ENCODE measurements at regions not wholly inside any gene's neighbourhood (a gene's known extent, or its start where the extent isn't known, plus 50 kb on each side); places are given as distances from the start of the nearest gene placed in this dataset.

GRCh38 chr18:24658302-24658701, 197.9 kb downstream of the HRH4 start:
- H3K4me1 Mint-ChIP-seq: peaks cover 11 to 17% of the 10 kb centered on the region in 2 donors
- H3K4me3 Mint-ChIP-seq: no peak overlapping the region
- no peaks in the 10 kb centered on the region for H3K27me3 Mint-ChIP-seq
- no peak for ATAC-seq (replicated peaks)
- H3K27ac Mint-ChIP-seq: no peak overlapping the region
- H3K36me3 Mint-ChIP-seq: no peaks in the 10 kb centered on the region
- no peak for DNase-seq
- H3K9me3 Mint-ChIP-seq: no peaks in the 10 kb centered on the region

GRCh38 chr18:24659827-24660720, 199.6 kb downstream of the HRH4 start:
- Mint-ChIP-seq H3K9me3 (no peaks in the 10 kb centered on the region), H3K27me3 (no peaks in the 10 kb centered on the region), H3K4me3 (peak overlapping the region; percentile 77 to 81), H3K36me3 (no peaks in the 10 kb centered on the region), H3K4me1 (peaks cover 11 to 17% of the 10 kb centered on the region in 2 donors), H3K27ac (peak overlapping the region; percentile 72)
- ATAC-seq (replicated peaks) (peak; percentile 76 to 80), DNase-seq (no peak)

- H3K4me1 Mint-ChIP-seq: peaks cover 11 to 17% of the 10 kb centered on the region in 2 donors
- H3K36me3 Mint-ChIP-seq: no peaks in the 10 kb centered on the region
- peak in 1 of 2 donors; percentile 33 for ATAC-seq (replicated peaks)
- H3K27me3 Mint-ChIP-seq: no peaks in the 10 kb centered on the region
- H3K27ac Mint-ChIP-seq: no peak overlapping the region
- no peak for DNase-seq
- no peak overlapping the region for H3K4me3 Mint-ChIP-seq
- no peaks in the 10 kb centered on the region for H3K9me3 Mint-ChIP-seq
Observed at GRCh38 chr18:24660956-24661355, 200.5 kb downstream of the HRH4 start.

GRCh38 chr18:24662412-24662821, 202.0 kb downstream of the HRH4 start:
- DNase-seq (no peak), ATAC-seq (replicated peaks) (no peak)
- H3K36me3 Mint-ChIP-seq: no peaks in the 10 kb centered on the region
- H3K9me3 Mint-ChIP-seq: no peaks in the 10 kb centered on the region
- peaks cover 11 to 17% of the 10 kb centered on the region in 2 donors for H3K4me1 Mint-ChIP-seq
- no peak overlapping the region for H3K4me3 Mint-ChIP-seq
- H3K27me3 Mint-ChIP-seq: no peaks in the 10 kb centered on the region
- H3K27ac Mint-ChIP-seq: no peak overlapping the region

GRCh38 chr18:24663026-24663425, 202.6 kb downstream of the HRH4 start:
- Mint-ChIP-seq H3K9me3 (no peaks in the 10 kb centered on the region), H3K27ac (no peak overlapping the region), H3K4me1 (peaks cover 11 to 16% of the 10 kb centered on the region in 2 donors), H3K4me3 (no peak overlapping the region), H3K36me3 (no peaks in the 10 kb centered on the region), H3K27me3 (no peaks in the 10 kb centered on the region)
- no peak for ATAC-seq (replicated peaks)
- DNase-seq: no peak

GRCh38 chr18:24669015-24669414, 208.6 kb downstream of the HRH4 start:
- no peaks in the 10 kb centered on the region for H3K36me3 Mint-ChIP-seq
- H3K4me1 Mint-ChIP-seq: no peaks in the 10 kb centered on the region
- no peaks in the 10 kb centered on the region for H3K9me3 Mint-ChIP-seq
- peaks cover 5 to 6% of the 10 kb centered on the region in 2 donors for H3K27me3 Mint-ChIP-seq
- no peak overlapping the region for H3K27ac Mint-ChIP-seq
- H3K4me3 Mint-ChIP-seq: no peak overlapping the region
- DNase-seq: no peak
- no peak for ATAC-seq (replicated peaks)

GRCh38 chr18:24669502-24669901, 209.1 kb downstream of the HRH4 start:
- H3K27me3 Mint-ChIP-seq: peaks cover 5 to 6% of the 10 kb centered on the region in 2 donors
- H3K36me3 Mint-ChIP-seq: no peaks in the 10 kb centered on the region
- H3K4me1 Mint-ChIP-seq: no peaks in the 10 kb centered on the region
- no peak overlapping the region for H3K27ac Mint-ChIP-seq
- ATAC-seq (replicated peaks): no peak
- H3K4me3 Mint-ChIP-seq: no peak overlapping the region
- DNase-seq: no peak
- H3K9me3 Mint-ChIP-seq: no peaks in the 10 kb centered on the region

GRCh38 chr18:24672165-24672941, 211.9 kb downstream of the HRH4 start:
- Mint-ChIP-seq H3K36me3 (no peaks in the 10 kb centered on the region), H3K4me3 (no peak overlapping the region), H3K4me1 (no peaks in the 10 kb centered on the region), H3K27me3 (peaks cover 5 to 6% of the 10 kb centered on the region in 2 donors), H3K9me3 (no peaks in the 10 kb centered on the region), H3K27ac (no peak overlapping the region)
- no peak for DNase-seq
- no peak for ATAC-seq (replicated peaks)

GRCh38 chr18:24674200-24674599, 213.8 kb downstream of the HRH4 start:
- H3K4me3 Mint-ChIP-seq: no peak overlapping the region
- H3K27ac Mint-ChIP-seq: no peak overlapping the region
- peaks cover 10 to 11% of the 10 kb centered on the region in 2 donors for H3K27me3 Mint-ChIP-seq
- no peaks in the 10 kb centered on the region for H3K9me3 Mint-ChIP-seq
- DNase-seq: no peak
- no peak for ATAC-seq (replicated peaks)
- H3K4me1 Mint-ChIP-seq: no peaks in the 10 kb centered on the region
- H3K36me3 Mint-ChIP-seq: no peaks in the 10 kb centered on the region

GRCh38 chr18:24674605-24675004, 214.2 kb downstream of the HRH4 start:
- ATAC-seq (replicated peaks): no peak
- H3K9me3 Mint-ChIP-seq: no peaks in the 10 kb centered on the region
- no peaks in the 10 kb centered on the region for H3K4me1 Mint-ChIP-seq
- H3K4me3 Mint-ChIP-seq: no peak overlapping the region
- no peaks in the 10 kb centered on the region for H3K36me3 Mint-ChIP-seq
- H3K27ac Mint-ChIP-seq: no peak overlapping the region
- DNase-seq: no peak
- peaks cover 11 to 13% of the 10 kb centered on the region in 2 donors for H3K27me3 Mint-ChIP-seq

- Mint-ChIP-seq H3K27me3 (peaks cover 6 to 7% of the 10 kb centered on the region in 2 donors), H3K36me3 (no peaks in the 10 kb centered on the region), H3K4me1 (no peaks in the 10 kb centered on the region), H3K27ac (no peak overlapping the region), H3K9me3 (no peaks in the 10 kb centered on the region), H3K4me3 (no peak overlapping the region)
- ATAC-seq (replicated peaks) (no peak), DNase-seq (no peak)
Observed at GRCh38 chr18:24677011-24677410, 216.6 kb downstream of the HRH4 start.

GRCh38 chr18:24678107-24678506, 217.7 kb downstream of the HRH4 start:
- Mint-ChIP-seq H3K9me3 (no peaks in the 10 kb centered on the region), H3K36me3 (no peaks in the 10 kb centered on the region), H3K4me1 (no peaks in the 10 kb centered on the region), H3K4me3 (no peak overlapping the region), H3K27me3 (peaks cover 6 to 7% of the 10 kb centered on the region in 2 donors), H3K27ac (no peak overlapping the region)
- ATAC-seq (replicated peaks) (no peak), DNase-seq (no peak)

- H3K36me3 Mint-ChIP-seq: no peaks in the 10 kb centered on the region
- H3K4me3 Mint-ChIP-seq: no peak overlapping the region
- H3K9me3 Mint-ChIP-seq: no peaks in the 10 kb centered on the region
- no peak for ATAC-seq (replicated peaks)
- H3K27ac Mint-ChIP-seq: no peak overlapping the region
- DNase-seq: no peak
- no peaks in the 10 kb centered on the region for H3K4me1 Mint-ChIP-seq
- peaks cover 6 to 7% of the 10 kb centered on the region in 2 donors for H3K27me3 Mint-ChIP-seq
Observed at GRCh38 chr18:24678626-24679025, 218.2 kb downstream of the HRH4 start.

GRCh38 chr18:24679062-24679461, 218.6 kb downstream of the HRH4 start:
- Mint-ChIP-seq H3K27me3 (peaks cover 6 to 7% of the 10 kb centered on the region in 2 donors), H3K4me3 (no peak overlapping the region), H3K36me3 (no peaks in the 10 kb centered on the region), H3K9me3 (no peaks in the 10 kb centered on the region), H3K27ac (no peak overlapping the region), H3K4me1 (no peaks in the 10 kb centered on the region)
- ATAC-seq (replicated peaks): no peak
- no peak for DNase-seq

- no peaks in the 10 kb centered on the region for H3K36me3 Mint-ChIP-seq
- H3K9me3 Mint-ChIP-seq: peaks cover 0 to 2% of the 10 kb centered on the region in 2 donors
- H3K4me3 Mint-ChIP-seq: no peak overlapping the region
- H3K27me3 Mint-ChIP-seq: peaks cover 4 to 5% of the 10 kb centered on the region in 2 donors
- ATAC-seq (replicated peaks): peak; percentile 75 to 83
- no peak for DNase-seq
- H3K27ac Mint-ChIP-seq: no peak overlapping the region
- no peaks in the 10 kb centered on the region for H3K4me1 Mint-ChIP-seq
Observed at GRCh38 chr18:24683925-24684324, 223.5 kb downstream of the HRH4 start.
